ENCODE measurements at regions not wholly inside any gene's neighbourhood (a gene's known extent, or its start where the extent isn't known, plus 50 kb on each side); places are given as distances from the start of the nearest gene placed in this dataset.

GRCh38 chr5:145510324-145510723 is 324.8 kb downstream of the PRELID2 start:
- DNase-seq (ENCODE audit: low read depth): peak; percentile 72
- TF ChIP-seq, protein P1, sequence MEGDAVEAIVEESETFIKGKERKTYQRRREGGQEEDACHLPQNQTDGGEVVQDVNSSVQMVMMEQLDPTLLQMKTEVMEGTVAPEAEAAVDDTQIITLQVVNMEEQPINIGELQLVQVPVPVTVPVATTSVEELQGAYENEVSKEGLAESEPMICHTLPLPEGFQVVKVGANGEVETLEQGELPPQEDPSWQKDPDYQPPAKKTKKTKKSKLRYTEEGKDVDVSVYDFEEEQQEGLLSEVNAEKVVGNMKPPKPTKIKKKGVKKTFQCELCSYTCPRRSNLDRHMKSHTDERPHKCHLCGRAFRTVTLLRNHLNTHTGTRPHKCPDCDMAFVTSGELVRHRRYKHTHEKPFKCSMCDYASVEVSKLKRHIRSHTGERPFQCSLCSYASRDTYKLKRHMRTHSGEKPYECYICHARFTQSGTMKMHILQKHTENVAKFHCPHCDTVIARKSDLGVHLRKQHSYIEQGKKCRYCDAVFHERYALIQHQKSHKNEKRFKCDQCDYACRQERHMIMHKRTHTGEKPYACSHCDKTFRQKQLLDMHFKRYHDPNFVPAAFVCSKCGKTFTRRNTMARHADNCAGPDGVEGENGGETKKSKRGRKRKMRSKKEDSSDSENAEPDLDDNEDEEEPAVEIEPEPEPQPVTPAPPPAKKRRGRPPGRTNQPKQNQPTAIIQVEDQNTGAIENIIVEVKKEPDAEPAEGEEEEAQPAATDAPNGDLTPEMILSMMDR (conservative IDR thresholded peaks at IDR 0.05; ENCODE audit: low read length): no peak

DNA sequence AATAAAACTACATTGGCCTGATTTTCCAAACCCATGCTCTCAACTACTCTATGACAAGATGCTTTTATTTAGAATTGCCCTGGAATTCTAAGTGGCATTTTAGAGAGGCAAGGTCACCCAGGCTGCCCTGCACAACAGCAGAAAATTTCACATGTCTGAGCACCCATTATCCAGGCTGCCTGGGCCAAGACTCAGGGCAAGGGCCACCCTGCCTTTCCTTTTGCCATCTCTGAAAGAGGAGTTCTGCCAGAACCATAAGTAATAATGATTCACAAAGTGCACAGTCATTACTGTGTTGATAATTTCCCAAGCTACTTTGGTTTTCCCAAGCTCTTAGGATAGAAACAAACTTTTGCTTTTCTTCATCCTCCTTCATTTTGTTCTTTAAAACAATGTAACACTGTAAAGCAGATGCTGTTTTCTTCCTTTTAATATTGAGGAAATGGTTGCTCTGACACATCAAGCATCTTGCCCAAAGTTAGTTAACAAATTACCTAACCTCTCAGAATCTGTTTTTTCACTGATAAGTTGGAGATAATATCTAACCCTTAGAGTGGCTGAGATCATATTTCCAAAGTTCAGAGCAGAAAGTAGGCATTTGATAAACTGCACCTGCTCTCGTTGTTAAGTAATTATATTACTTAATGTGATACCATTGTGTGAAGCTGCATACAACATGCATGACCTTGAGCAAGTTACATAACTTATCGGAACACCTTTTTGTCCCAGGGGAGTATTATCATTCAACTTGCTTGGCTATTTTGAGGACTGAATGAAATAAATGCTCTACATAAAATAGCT is 325.6 kb downstream of the PRELID2 start:
- no peak overlapping the region for H3K4me3 ChIP-seq (ENCODE audit: low read length)
- TF ChIP-seq, protein P1 (conservative IDR thresholded peaks at IDR 0.05; ENCODE audit: low read length): no peak
- DNase-seq (ENCODE audit: low read depth): peak; percentile 28

More at GRCh38 chr5:145510324-145510723, 324.8 kb downstream of the PRELID2 start:
- H3K4me3 ChIP-seq (ENCODE audit: low read length): no peak overlapping the region

GRCh38 chr5:145506185-145506850 is 328.8 kb downstream of the PRELID2 start:
- H3K4me3 ChIP-seq (ENCODE audit: low read length): no peak overlapping the region
- TF ChIP-seq, protein P1 (conservative IDR thresholded peaks at IDR 0.05; ENCODE audit: low read length): no peak
- DNase-seq (ENCODE audit: low read depth): no peak

GRCh38 chr5:145502906-145503305 is 332.2 kb downstream of the PRELID2 start:
- TF ChIP-seq, protein P1 (conservative IDR thresholded peaks at IDR 0.05; ENCODE audit: low read length): no peak
- DNase-seq (ENCODE audit: low read depth): no peak
- no peak overlapping the region for H3K4me3 ChIP-seq (ENCODE audit: low read length)

- DNase-seq (ENCODE audit: low read depth): no peak
- TF ChIP-seq, protein P1 (conservative IDR thresholded peaks at IDR 0.05; ENCODE audit: low read length): no peak
- no peak overlapping the region for H3K4me3 ChIP-seq (ENCODE audit: low read length)
Observed at GRCh38 chr5:145500710-145501109, 334.4 kb downstream of the PRELID2 start.

DNA sequence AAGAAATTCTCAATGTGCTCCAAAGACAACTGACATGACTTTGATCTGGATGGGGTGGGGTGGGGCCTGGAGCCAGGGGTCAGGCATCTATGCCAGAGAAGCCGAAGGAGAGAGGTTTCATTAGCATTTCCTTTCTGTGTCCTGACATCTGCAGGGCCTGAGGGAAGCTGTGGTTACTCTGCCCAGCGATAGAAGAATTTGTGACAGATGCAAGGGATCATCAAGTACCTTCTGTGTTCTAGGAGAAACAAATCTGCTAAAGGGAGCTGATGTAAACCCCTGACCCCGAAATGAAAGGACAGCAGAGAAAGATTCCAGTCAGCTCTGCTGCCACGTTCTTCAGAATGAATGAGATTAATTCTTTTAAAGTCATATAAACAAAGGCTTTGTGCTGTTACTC is 335.7 kb downstream of the PRELID2 start:
- TF ChIP-seq, protein P1 (conservative IDR thresholded peaks at IDR 0.05; ENCODE audit: low read length): no peak
- peak; percentile 54 for DNase-seq (ENCODE audit: low read depth)
- no peak overlapping the region for H3K4me3 ChIP-seq (ENCODE audit: low read length)

GRCh38 chr5:145497052-145497451 is 338.1 kb downstream of the PRELID2 start:
- no peak overlapping the region for H3K4me3 ChIP-seq (ENCODE audit: low read length)
- TF ChIP-seq, protein P1 (conservative IDR thresholded peaks at IDR 0.05; ENCODE audit: low read length): no peak
- no peak for DNase-seq (ENCODE audit: low read depth)

Data from AG10803 (cell line).